HEK293 (cell line): ENCODE measurements at regions not wholly inside any gene's neighbourhood (a gene's known extent, or its start where the extent isn't known, plus 50 kb on each side); places are given as distances from the start of the nearest gene placed in this dataset.
A peak's percentile ranks its signal among the peaks of the same experiment; 100 is the strongest.

Experiments used
- CTCF ChIA-PET: fragments of 350-600 bp; formaldehyde crosslinking; extraction: SDS; loops from one replicate; lab custom pipeline; 2021; ENCODE audit warnings: antibody characterized with exemption; lab: Yijun Ruan, JAX
- POLR2A ChIA-PET: fragments of 300-600 bp; formaldehyde crosslinking; extraction: SDS; loops from one replicate; lab custom pipeline; 2020; ENCODE audit warnings: antibody characterized with exemption, inconsistent platforms; lab: Yijun Ruan, JAX
- H3K27ac ChIP-seq: fragments of 200-500 bp; sonication (Bioruptor generic); 2 replicates; pipeline ENCODE4 v1.5.1; 2014; ENCODE audit warnings: low read depth, low read length, control low read depth, inconsistent platforms; ENCODE audit errors: extremely low read depth
- H3K36me3 ChIP-seq, 2 experiments: fragments of 200-500 bp in 1 of 2; sonication (Bioruptor generic) in 1 of 2; 1 replicate in 1 of 2; 2 replicates in 1 of 2; pipeline ENCODE4 v1.5.1; 2014 to 2017; ENCODE audit warnings: inconsistent platforms in 2 of 2, low read length in 2 of 2; ENCODE audit not compliant: control insufficient read depth in 2 of 2, insufficient read depth in 1 of 2
- H3K4me1 ChIP-seq: fragments of 200-500 bp; sonication (Bioruptor generic); 2 replicates; pipeline ENCODE4 v1.5.1; 2014; ENCODE audit warnings: mild to moderate bottlenecking, low read length, inconsistent platforms; ENCODE audit not compliant: control insufficient read depth, insufficient read depth
- H3K4me3 ChIP-seq: 2 replicates; pipeline ENCODE4 v1.5.1; 2011; ENCODE audit warnings: low read depth, mild to moderate bottlenecking, control low read depth, low read length, moderate library complexity
- H3K9me3 ChIP-seq: fragments of 200-500 bp; sonication (Bioruptor generic); 2 replicates; pipeline ENCODE4 v1.5.1; 2014; ENCODE audit warnings: low read depth, low read length, inconsistent platforms; ENCODE audit not compliant: control insufficient read depth, insufficient read depth
- EGR2 ChIP-seq: fragments of 450-650 bp; formaldehyde crosslinking; IDR thresholded peaks from 2 replicates; pipeline ENCODE4 v1.5.1; 2016; ENCODE audit warnings: low read depth, missing biosample characterization, missing genetic modification characterization
- GFI1B ChIP-seq: fragments of 450-650 bp; formaldehyde crosslinking; IDR thresholded peaks from 2 replicates; pipeline ENCODE4 v1.5.1; 2016; ENCODE audit warnings: missing biosample characterization, missing genetic modification characterization
- KLF1 ChIP-seq: fragments of 450-650 bp; formaldehyde crosslinking; IDR thresholded peaks from 2 replicates; pipeline ENCODE4 v1.5.1; 2016; ENCODE audit warnings: missing biosample characterization, missing genetic modification characterization
- OVOL3 ChIP-seq: fragments of 450-650 bp; formaldehyde crosslinking; IDR thresholded peaks from 2 replicates; pipeline ENCODE4 v1.5.1; 2016; ENCODE audit warnings: missing biosample characterization, missing genetic modification characterization
- WT1 ChIP-seq: fragments of 450-650 bp; formaldehyde crosslinking; IDR thresholded peaks from 2 replicates; pipeline ENCODE4 v1.5.1; 2016; ENCODE audit warnings: missing biosample characterization, missing genetic modification characterization
- ZBTB17 ChIP-seq: fragments of 450-650 bp; formaldehyde crosslinking; IDR thresholded peaks from 2 replicates; pipeline ENCODE4 v1.5.1; 2016; ENCODE audit warnings: missing biosample characterization, missing genetic modification characterization
- ZIC2 ChIP-seq: fragments of 450-650 bp; formaldehyde crosslinking; IDR thresholded peaks from 2 replicates; pipeline ENCODE4 v1.5.1; 2016; ENCODE audit warnings: missing biosample characterization, missing genetic modification characterization
- ZNF10 ChIP-seq: fragments of 450-650 bp; formaldehyde crosslinking; IDR thresholded peaks from 2 replicates; pipeline ENCODE4 v1.5.1; 2017; ENCODE audit warnings: missing biosample characterization, missing genetic modification characterization
- ZNF2 ChIP-seq: fragments of 450-650 bp; formaldehyde crosslinking; IDR thresholded peaks from 2 replicates; pipeline ENCODE4 v1.5.1; 2016; ENCODE audit warnings: missing biosample characterization, missing genetic modification characterization
- ZNF221 ChIP-seq: fragments of 450-650 bp; formaldehyde crosslinking; IDR thresholded peaks from 2 replicates; pipeline ENCODE4 v1.5.1; 2017; ENCODE audit warnings: missing biosample characterization, missing genetic modification characterization, borderline replicate concordance
- ZNF266 ChIP-seq: fragments of 450-650 bp; formaldehyde crosslinking; IDR thresholded peaks from 2 replicates; pipeline ENCODE4 v1.5.1; 2016; ENCODE audit warnings: missing biosample characterization, missing genetic modification characterization, low read depth
- ZNF391 ChIP-seq: fragments of 450-650 bp; formaldehyde crosslinking; IDR thresholded peaks from 2 replicates; pipeline ENCODE4 v1.5.1; 2016; ENCODE audit warnings: low read depth, missing biosample characterization, missing genetic modification characterization, borderline replicate concordance
- ZNF404 ChIP-seq: fragments of 450-650 bp; formaldehyde crosslinking; IDR thresholded peaks from 2 replicates; pipeline ENCODE4 v1.5.1; 2017; ENCODE audit warnings: missing biosample characterization, missing genetic modification characterization
- ZNF423 ChIP-seq: fragments of 450-650 bp; formaldehyde crosslinking; IDR thresholded peaks from 2 replicates; pipeline ENCODE4 v1.5.1; 2016; ENCODE audit warnings: missing biosample characterization, missing genetic modification characterization
- ZNF501 ChIP-seq: fragments of 450-650 bp; formaldehyde crosslinking; IDR thresholded peaks from 2 replicates; pipeline ENCODE4 v1.5.1; 2016; ENCODE audit warnings: missing biosample characterization, missing genetic modification characterization
- ZNF596 ChIP-seq: fragments of 450-650 bp; IDR thresholded peaks from 2 replicates; pipeline ENCODE4 v1.5.0; 2018; ENCODE audit warnings: missing biosample characterization, mild to moderate bottlenecking, missing genetic modification characterization, moderate library complexity
- ZNF610 ChIP-seq: fragments of 450-650 bp; formaldehyde crosslinking; IDR thresholded peaks from 2 replicates; pipeline ENCODE4 v1.5.1; 2016; ENCODE audit warnings: missing biosample characterization, missing genetic modification characterization, borderline replicate concordance
- ZNF768 ChIP-seq: fragments of 450-650 bp; formaldehyde crosslinking; IDR thresholded peaks from 2 replicates; pipeline ENCODE4 v1.5.1; 2018; ENCODE audit warnings: missing biosample characterization, mild to moderate bottlenecking, missing genetic modification characterization
- ZNF792 ChIP-seq: fragments of 450-650 bp; formaldehyde crosslinking; IDR thresholded peaks from 2 replicates; pipeline ENCODE4 v1.5.1; 2016; ENCODE audit warnings: missing biosample characterization, missing genetic modification characterization
- TF ChIP-seq, protein P1 (sequence below): fragments of 450-650 bp; formaldehyde crosslinking; IDR thresholded peaks from 2 replicates; pipeline ENCODE4 v1.5.0; 2017; ENCODE audit warnings: missing biosample characterization, missing genetic modification characterization, borderline replicate concordance
- TF ChIP-seq, protein P2 (sequence below): fragments of 450-650 bp; formaldehyde crosslinking; IDR thresholded peaks from 2 replicates; pipeline ENCODE4 v1.5.1; 2016; ENCODE audit warnings: missing biosample characterization, missing genetic modification characterization
- TF ChIP-seq, protein P3 (sequence below): fragments of 450-650 bp; formaldehyde crosslinking; IDR thresholded peaks from 2 replicates; pipeline ENCODE4 v1.5.1; 2016; ENCODE audit warnings: missing biosample characterization, missing genetic modification characterization

- H3K4me3 ChIP-seq = no peak overlapping the region
- POLR2A ChIA-PET = no interaction called here
- H3K4me1 ChIP-seq = 0 out of 2 replicates have a peak, but pooled peaks cover 2% of the 10 kb centered on the region
- H3K36me3 ChIP-seq = no peaks in the 10 kb centered on the region
- H3K9me3 ChIP-seq = no peaks in the 10 kb centered on the region
- TF ChIP-seq ZNF610 (tag by site-specific recombination) (no peak), ZNF404 (tag by site-specific recombination) (no peak), KLF1 (tag by site-specific recombination) (no peak), ZNF792 (tag by site-specific recombination) (no peak), EGR2 (no peak), ZBTB17 (no peak), ZNF768 (tag by site-specific recombination) (no peak), ZNF423 (no peak), OVOL3 (tag by site-specific recombination) (no peak), ZNF221 (no peak)
- TF ChIP-seq, protein P1, sequence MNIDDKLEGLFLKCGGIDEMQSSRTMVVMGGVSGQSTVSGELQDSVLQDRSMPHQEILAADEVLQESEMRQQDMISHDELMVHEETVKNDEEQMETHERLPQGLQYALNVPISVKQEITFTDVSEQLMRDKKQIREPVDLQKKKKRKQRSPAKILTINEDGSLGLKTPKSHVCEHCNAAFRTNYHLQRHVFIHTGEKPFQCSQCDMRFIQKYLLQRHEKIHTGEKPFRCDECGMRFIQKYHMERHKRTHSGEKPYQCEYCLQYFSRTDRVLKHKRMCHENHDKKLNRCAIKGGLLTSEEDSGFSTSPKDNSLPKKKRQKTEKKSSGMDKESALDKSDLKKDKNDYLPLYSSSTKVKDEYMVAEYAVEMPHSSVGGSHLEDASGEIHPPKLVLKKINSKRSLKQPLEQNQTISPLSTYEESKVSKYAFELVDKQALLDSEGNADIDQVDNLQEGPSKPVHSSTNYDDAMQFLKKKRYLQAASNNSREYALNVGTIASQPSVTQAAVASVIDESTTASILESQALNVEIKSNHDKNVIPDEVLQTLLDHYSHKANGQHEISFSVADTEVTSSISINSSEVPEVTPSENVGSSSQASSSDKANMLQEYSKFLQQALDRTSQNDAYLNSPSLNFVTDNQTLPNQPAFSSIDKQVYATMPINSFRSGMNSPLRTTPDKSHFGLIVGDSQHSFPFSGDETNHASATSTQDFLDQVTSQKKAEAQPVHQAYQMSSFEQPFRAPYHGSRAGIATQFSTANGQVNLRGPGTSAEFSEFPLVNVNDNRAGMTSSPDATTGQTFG (tag by site-specific recombination) = no peak
- CTCF ChIA-PET = no interaction called here
- H3K27ac ChIP-seq = no peak overlapping the region
Observed at GRCh38 chr4:81605271-81605670, 133.6 kb upstream of the RASGEF1B start.

DNA sequence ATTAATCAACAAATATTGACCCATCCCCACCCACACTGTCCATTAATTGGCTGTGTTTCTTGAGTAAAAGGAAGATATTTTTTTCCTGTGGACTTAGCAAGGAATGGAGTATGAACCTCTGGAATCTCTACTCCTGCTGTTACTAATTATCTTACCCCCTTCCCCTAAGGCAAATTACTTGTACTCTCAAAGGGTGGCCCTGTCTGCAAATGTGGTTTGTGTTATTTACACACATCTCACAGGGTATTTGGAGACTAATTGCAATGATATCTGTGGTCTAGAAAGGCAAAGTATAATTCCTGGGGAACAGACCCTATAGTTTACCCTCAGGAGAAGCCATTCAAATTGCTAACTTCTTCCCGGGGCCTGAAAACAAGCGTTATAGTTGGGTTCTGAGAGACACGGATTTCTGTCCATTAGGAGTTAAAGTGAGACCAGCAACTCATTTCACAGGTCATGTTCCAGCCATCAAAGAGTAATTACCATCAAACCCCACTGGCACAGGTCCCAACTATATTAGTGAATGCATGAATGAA is 133.0 kb upstream of the RASGEF1B start:
- CTCF ChIA-PET = interaction anchor here (0.9 kb wide), 1 partner anchor 137 kb away, joined by 3 read pairs; no protein-coding TSS in a partner anchor
- TF ChIP-seq ZIC2 (tag by site-specific recombination) = peak; percentile 31; the same call in 1 of the 2 replicates
- no peak for TF ChIP-seq ZNF10 (tag by site-specific recombination)
- TF ChIP-seq ZNF501 (tag by site-specific recombination) = no peak
- no peak for TF ChIP-seq ZNF596 (tag by site-specific recombination)
- TF ChIP-seq, protein P2, sequence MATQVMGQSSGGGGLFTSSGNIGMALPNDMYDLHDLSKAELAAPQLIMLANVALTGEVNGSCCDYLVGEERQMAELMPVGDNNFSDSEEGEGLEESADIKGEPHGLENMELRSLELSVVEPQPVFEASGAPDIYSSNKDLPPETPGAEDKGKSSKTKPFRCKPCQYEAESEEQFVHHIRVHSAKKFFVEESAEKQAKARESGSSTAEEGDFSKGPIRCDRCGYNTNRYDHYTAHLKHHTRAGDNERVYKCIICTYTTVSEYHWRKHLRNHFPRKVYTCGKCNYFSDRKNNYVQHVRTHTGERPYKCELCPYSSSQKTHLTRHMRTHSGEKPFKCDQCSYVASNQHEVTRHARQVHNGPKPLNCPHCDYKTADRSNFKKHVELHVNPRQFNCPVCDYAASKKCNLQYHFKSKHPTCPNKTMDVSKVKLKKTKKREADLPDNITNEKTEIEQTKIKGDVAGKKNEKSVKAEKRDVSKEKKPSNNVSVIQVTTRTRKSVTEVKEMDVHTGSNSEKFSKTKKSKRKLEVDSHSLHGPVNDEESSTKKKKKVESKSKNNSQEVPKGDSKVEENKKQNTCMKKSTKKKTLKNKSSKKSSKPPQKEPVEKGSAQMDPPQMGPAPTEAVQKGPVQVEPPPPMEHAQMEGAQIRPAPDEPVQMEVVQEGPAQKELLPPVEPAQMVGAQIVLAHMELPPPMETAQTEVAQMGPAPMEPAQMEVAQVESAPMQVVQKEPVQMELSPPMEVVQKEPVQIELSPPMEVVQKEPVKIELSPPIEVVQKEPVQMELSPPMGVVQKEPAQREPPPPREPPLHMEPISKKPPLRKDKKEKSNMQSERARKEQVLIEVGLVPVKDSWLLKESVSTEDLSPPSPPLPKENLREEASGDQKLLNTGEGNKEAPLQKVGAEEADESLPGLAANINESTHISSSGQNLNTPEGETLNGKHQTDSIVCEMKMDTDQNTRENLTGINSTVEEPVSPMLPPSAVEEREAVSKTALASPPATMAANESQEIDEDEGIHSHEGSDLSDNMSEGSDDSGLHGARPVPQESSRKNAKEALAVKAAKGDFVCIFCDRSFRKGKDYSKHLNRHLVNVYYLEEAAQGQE (tag by site-specific recombination) = no peak
- TF ChIP-seq WT1 (tag by site-specific recombination) = peak; percentile 48
- TF ChIP-seq ZNF391 (tag by site-specific recombination) = no peak
- TF ChIP-seq ZNF266 (tag by site-specific recombination) = no peak
- TF ChIP-seq, protein P3, sequence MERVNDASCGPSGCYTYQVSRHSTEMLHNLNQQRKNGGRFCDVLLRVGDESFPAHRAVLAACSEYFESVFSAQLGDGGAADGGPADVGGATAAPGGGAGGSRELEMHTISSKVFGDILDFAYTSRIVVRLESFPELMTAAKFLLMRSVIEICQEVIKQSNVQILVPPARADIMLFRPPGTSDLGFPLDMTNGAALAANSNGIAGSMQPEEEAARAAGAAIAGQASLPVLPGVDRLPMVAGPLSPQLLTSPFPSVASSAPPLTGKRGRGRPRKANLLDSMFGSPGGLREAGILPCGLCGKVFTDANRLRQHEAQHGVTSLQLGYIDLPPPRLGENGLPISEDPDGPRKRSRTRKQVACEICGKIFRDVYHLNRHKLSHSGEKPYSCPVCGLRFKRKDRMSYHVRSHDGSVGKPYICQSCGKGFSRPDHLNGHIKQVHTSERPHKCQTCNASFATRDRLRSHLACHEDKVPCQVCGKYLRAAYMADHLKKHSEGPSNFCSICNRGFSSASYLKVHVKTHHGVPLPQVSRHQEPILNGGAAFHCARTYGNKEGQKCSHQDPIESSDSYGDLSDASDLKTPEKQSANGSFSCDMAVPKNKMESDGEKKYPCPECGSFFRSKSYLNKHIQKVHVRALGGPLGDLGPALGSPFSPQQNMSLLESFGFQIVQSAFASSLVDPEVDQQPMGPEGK = no peak
- no peak for TF ChIP-seq ZNF2
- no peak for TF ChIP-seq GFI1B (tag by site-specific recombination)
- Histone ChIP-seq H3K9me3 (no peaks in the 10 kb centered on the region), H3K4me3 (no peak overlapping the region), H3K36me3 (no peaks in the 10 kb centered on the region), H3K27ac (no peak overlapping the region), H3K4me1 (0 out of 2 replicates have a peak, but pooled peaks cover 2% of the 10 kb centered on the region)
- POLR2A ChIA-PET = no interaction called here
